Memory B cell (primary cell): ENCODE measurements at regions not wholly inside any gene's neighbourhood (a gene's known extent, or its start where the extent isn't known, plus 50 kb on each side); places are given as distances from the start of the nearest gene placed in this dataset.

Experiments used
- ATAC-seq: fragments of 150-1000 bp; cut with Tn5 transposase; 2 replicates; pipeline ENCODE4 v1.10.0; 2021; ENCODE audit warnings: low read depth, mild to moderate bottlenecking, moderate library complexity
- DNase-seq, 2 donors: peaks; one replicate each; pipeline ENCODE4 v3.0.0; 2022; ENCODE audit warnings: low spot score in 2 of 2
- H3K27ac Mint-ChIP-seq: one replicate; pipeline ENCODE4 v1.8.0; 2022; ENCODE audit warnings: mild to moderate bottlenecking, moderate library complexity, mixed read lengths
- H3K27me3 Mint-ChIP-seq: one replicate; pipeline ENCODE4 v1.8.0; 2022; ENCODE audit warnings: mixed read lengths
- H3K36me3 Mint-ChIP-seq: one replicate; pipeline ENCODE4 v1.8.0; 2022; ENCODE audit warnings: mild to moderate bottlenecking, mixed read lengths
- H3K4me1 Mint-ChIP-seq: one replicate; pipeline ENCODE4 v1.8.0; 2022; ENCODE audit warnings: mixed read lengths
- H3K4me3 Mint-ChIP-seq: one replicate; pipeline ENCODE4 v1.8.0; 2022; ENCODE audit warnings: mild to moderate bottlenecking, moderate library complexity, mixed read lengths
- H3K9me3 Mint-ChIP-seq: one replicate; pipeline ENCODE4 v1.8.0; 2022; ENCODE audit warnings: mixed read lengths

DNA sequence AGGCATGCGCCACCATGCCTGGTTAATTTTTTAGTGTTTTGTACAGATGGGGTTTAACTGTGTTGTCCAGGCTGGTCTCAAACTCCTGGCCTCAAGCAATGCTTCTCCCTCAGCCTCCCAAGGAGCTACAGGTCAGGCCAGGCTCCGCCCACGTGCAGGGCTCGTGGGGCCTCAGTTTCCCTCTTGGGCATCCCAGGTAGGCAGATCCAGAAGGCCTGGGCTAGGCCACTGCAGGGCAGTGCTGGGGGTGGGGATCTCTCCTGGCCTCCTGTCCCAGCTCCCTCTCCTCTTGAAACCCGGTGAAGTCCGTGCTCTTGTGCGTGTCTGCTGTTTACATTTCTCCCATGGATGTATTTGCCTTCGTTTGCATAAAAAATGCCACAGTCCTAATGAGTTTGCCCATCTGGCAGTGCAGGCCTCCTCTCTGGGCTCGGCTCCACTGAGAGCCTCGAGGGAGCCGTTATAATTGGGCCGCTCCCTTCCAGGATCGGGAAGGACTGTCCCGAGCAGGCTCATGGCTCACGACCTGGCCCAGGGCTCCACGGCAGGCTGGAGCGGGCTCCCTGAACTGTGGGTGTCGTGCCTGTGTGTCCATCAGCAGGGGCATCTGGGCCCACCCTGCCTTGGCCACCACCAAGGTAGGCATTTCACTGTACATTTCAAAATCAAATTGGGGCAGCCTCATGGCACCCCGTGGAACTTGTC lies 52.6 kb upstream of the RUFY1 start:
- peaks cover 2% of the 10 kb centered on the region for H3K4me1 Mint-ChIP-seq
- H3K36me3 Mint-ChIP-seq = no peaks in the 10 kb centered on the region
- ATAC-seq (no peak), DNase-seq (no peak)
- peaks cover 3% of the 10 kb centered on the region for H3K9me3 Mint-ChIP-seq
- peaks cover 8% of the 10 kb centered on the region for H3K27me3 Mint-ChIP-seq
- H3K27ac Mint-ChIP-seq = no peak overlapping the region
- H3K4me3 Mint-ChIP-seq = no peak overlapping the region

DNA sequence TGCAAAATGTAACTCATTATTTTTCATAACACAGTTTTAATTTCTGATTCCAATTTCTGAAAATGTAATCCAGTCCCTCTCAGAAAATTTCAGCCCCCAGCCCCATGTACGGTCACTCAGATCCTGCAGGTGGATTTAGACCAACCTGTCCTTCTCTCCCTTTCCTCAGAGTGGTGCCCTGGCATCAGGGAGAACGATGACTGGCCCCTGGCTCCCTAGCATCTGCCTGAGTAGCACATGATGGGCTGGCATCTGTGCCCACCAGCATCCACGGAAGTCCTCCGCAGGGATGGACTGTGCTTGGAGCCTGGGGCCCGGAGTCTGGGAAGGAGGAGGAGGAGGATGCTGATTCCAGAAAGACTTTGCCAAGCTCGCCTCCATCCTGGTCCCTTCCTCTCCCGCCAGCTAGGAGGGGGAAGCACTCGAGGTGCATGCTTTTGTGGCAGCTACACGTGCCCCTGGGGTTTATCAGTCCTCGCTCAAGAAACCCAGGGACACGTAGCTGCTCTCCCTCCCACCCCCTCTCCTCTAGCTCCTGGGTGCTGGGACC lies 54.4 kb upstream of the RUFY1 start:
- Mint-ChIP-seq H3K27ac (no peak overlapping the region), H3K27me3 (peaks cover 8% of the 10 kb centered on the region)
- no peak for ATAC-seq

DNA sequence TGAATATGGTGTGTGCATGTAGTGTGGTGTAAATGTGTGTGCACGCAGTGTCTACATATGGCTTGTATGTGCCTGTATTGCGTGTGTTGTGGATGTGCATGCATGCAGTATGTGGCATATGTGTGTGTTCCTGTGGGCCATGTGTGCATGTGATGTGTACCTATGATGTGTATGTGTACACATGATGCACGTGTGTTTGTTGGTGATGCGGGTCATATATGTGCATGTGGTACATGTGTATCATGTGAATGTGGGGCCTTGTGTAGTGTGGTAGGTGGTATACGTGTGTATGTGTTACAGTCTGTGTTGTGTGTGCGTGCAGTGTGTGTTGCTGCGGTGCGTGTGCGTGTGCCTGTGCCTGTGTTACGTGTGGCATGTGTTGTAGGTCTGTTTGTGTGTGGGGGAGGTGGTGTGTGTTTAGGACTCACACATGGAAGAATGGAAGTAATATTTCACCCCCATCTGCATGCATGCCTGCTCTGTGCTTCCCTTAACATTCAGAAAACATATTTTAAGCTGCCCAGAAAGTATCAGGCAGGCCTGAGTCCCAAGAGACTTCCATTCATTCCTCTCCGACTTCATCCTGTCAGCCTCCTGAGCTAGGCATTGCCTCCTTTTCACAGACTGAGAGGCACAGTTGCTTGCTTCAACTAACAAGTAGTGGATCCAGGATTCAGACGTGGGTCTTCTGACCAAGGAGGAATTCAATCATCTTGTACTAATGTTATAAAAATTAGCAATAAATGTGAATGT lies 55.4 kb upstream of the RUFY1 start:
- Mint-ChIP-seq H3K27ac (no peak overlapping the region), H3K4me1 (peaks cover 2% of the 10 kb centered on the region), H3K4me3 (no peak overlapping the region), H3K36me3 (no peaks in the 10 kb centered on the region), H3K9me3 (no peaks in the 10 kb centered on the region), H3K27me3 (peaks cover 6% of the 10 kb centered on the region)
- DNase-seq (no peak), ATAC-seq (no peak)

More for the DNA sequence above, 54.4 kb upstream of the RUFY1 start:
- H3K9me3 Mint-ChIP-seq = peaks cover 3% of the 10 kb centered on the region
- peaks cover 2% of the 10 kb centered on the region for H3K4me1 Mint-ChIP-seq
- H3K4me3 Mint-ChIP-seq = no peak overlapping the region
- no peaks in the 10 kb centered on the region for H3K36me3 Mint-ChIP-seq
- DNase-seq = no peak

DNA sequence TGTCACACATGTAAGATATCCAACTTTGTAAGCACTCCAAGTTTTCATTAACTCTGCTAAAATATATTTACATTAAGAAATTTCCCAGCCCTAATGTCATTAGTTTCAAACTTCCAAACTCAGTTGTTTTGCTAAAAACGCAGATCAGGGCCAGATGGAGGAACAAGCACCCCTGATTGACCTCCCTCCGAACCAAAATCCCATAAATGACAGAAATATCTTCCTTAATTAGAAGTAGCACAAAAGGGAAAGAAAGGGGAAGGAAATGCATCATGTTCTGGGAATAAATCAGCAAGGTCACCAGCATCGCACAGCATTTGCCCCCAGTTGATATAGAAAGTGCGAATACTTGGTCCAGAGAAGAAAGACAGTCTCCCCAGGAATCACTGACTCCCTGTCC lies 61.4 kb upstream of the RUFY1 start:
- no peak for DNase-seq
- ATAC-seq = no peak
- no peaks in the 10 kb centered on the region for H3K27me3 Mint-ChIP-seq
- no peaks in the 10 kb centered on the region for H3K4me1 Mint-ChIP-seq
- H3K36me3 Mint-ChIP-seq = no peaks in the 10 kb centered on the region
- no peak overlapping the region for H3K27ac Mint-ChIP-seq
- H3K4me3 Mint-ChIP-seq = no peak overlapping the region
- no peaks in the 10 kb centered on the region for H3K9me3 Mint-ChIP-seq

DNA sequence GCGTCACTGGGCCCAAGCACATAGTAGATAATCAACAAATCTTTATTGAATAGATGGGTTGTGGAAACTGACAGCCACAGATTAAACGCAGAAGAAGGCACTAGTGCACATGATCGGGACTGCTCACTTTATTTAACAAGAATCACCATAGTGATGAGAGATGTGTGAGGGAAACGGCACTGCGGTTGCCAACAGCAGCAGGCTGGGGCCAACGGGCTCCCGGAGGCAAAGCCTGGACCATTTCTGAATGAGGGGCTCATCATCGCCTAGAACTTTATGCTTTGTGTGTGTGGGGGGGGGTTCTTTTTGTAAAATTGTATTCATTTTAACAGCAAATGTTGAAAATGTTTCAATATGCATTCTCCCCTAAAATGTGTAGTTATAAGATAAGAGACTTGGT lies 61.9 kb upstream of the RUFY1 start:
- H3K27me3 Mint-ChIP-seq = no peaks in the 10 kb centered on the region
- no peak overlapping the region for H3K4me3 Mint-ChIP-seq
- H3K36me3 Mint-ChIP-seq = no peaks in the 10 kb centered on the region
- H3K27ac Mint-ChIP-seq = no peak overlapping the region
- H3K9me3 Mint-ChIP-seq = no peaks in the 10 kb centered on the region
- DNase-seq (no peak), ATAC-seq (no peak)
- no peaks in the 10 kb centered on the region for H3K4me1 Mint-ChIP-seq

DNA sequence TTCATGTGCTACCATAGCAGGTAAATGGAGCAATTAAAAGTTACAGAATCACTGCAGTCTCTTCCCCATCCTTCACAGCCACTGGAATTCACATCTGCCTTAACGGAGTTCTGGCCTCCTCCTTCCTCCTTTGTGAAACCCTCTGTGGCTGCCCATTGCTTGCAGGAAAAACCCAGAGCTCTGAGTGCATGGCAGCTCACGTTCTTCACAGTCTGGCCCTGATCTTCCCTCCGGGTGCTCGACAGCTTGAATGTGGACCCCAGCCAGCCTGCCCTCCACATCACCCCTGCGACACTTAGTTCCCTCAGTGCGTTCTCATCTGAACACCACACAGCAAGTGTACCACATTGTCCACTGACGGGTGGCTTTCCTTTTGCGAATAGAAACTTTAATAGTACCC lies 63.2 kb upstream of the RUFY1 start:
- Mint-ChIP-seq H3K9me3 (no peaks in the 10 kb centered on the region), H3K36me3 (no peaks in the 10 kb centered on the region), H3K4me3 (no peak overlapping the region), H3K27me3 (no peaks in the 10 kb centered on the region), H3K4me1 (no peaks in the 10 kb centered on the region), H3K27ac (no peak overlapping the region)
- DNase-seq (no peak), ATAC-seq (no peak)

DNA sequence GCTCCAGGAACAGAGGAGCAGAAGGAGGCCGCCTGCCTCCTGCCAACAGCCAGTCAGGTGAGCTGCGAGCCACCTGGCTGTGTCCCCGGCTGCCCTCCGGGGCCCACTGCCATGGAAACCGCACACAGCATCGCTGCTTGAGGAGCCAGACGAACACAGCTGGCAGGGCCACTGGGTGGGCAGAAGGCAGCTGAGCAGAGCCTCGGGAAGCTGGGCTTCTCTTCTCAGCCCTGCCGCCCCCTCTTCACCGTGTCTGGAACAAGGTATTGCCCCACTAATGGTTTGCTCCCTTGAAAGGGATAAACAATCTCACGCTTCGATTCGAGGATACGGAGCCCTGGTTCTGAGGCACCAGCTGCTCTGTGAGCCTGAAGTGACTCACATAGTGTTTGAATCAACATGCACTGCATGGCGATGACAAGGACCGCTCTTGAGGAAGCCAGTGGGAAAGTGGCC lies 63.7 kb upstream of the RUFY1 start:
- Mint-ChIP-seq H3K4me1 (no peaks in the 10 kb centered on the region), H3K36me3 (no peaks in the 10 kb centered on the region), H3K27me3 (no peaks in the 10 kb centered on the region), H3K9me3 (no peaks in the 10 kb centered on the region), H3K27ac (no peak overlapping the region), H3K4me3 (no peak overlapping the region)
- no peak for DNase-seq
- ATAC-seq = no peak

DNA sequence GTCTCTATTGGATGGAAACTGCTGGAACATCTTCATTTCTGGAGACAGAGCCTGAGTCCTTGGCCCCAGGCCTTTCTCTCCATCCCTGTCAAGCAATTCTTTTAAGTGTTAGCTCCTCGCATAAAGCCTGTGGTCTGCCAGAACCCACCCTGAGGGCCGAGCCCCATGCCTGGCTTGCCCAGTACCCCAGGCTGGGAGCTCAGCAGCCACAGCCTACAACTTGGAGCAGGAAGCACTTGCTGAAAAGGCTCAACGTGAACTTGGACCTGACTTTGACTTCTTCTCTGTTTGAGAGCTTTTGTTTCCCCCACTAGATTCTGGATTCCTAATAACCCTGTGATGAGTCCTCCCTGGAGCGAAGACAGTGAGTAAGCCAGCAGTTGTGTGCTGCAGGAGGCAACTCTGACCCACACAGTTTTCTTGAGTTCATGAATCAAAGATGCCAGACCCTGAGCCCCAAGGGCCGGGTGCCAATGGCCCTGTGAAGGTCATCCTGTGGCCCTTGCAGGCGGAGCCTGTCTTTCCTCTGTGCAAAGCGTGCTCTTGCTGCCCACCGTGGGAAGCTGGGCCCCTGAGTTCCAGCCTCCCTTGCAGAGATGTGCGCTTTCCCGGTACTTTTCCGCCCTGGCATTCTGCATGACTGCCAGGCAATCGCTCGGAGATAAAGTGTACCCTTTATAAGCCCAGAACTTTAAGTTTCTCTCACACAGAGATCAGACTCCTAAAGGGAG lies 64.3 kb upstream of the RUFY1 start:
- Mint-ChIP-seq H3K4me1 (no peaks in the 10 kb centered on the region), H3K36me3 (no peaks in the 10 kb centered on the region), H3K27ac (no peak overlapping the region), H3K27me3 (no peaks in the 10 kb centered on the region), H3K9me3 (no peaks in the 10 kb centered on the region), H3K4me3 (no peak overlapping the region)
- DNase-seq (no peak), ATAC-seq (no peak)

DNA sequence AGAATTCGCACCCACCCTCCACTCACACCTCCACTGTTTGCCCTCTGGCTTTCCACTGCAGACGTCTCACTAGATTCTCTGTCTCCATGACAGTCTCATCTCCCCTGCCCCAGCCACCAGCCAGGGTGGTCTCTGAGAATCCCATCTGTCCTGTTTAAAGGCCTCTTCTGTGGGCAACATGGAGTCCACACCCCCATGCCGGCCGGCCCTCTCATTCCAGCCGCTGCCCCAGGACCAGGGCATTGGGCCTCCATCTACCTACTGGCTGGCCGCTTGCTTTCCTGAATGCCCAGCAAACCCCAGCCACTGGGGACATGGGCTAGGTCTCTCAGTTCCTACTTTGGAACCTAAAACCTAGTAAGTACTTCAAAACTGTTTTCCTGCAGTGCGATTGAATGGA lies 65.6 kb upstream of the RUFY1 start:
- H3K4me1 Mint-ChIP-seq = no peaks in the 10 kb centered on the region
- H3K4me3 Mint-ChIP-seq = no peak overlapping the region
- DNase-seq (no peak), ATAC-seq (no peak)
- H3K27me3 Mint-ChIP-seq = no peaks in the 10 kb centered on the region
- peaks cover 5% of the 10 kb centered on the region for H3K36me3 Mint-ChIP-seq
- peaks cover 3% of the 10 kb centered on the region for H3K9me3 Mint-ChIP-seq
- no peak overlapping the region for H3K27ac Mint-ChIP-seq

DNA sequence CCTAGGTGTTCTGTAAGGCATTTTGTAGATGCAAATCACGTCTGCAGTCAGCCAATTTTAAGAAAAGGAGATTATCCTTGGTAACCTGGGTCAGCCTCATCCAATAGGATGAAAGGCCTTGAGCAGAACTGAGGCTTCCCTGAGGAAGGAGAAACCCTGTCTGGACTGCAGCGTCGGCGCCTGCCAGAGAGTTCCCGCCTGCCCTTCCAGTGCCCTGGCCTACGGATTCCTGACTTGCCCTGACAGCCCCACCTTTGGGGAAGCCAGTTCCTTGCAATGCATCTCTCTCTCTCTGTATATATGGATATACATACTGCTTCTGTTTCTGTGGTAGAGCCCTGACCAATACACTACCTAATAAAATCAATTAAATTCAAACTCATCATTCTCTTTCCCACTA lies 66.2 kb upstream of the RUFY1 start:
- H3K36me3 Mint-ChIP-seq = peaks cover 5% of the 10 kb centered on the region
- H3K4me3 Mint-ChIP-seq = no peak overlapping the region
- H3K9me3 Mint-ChIP-seq = peaks cover 4% of the 10 kb centered on the region
- DNase-seq = no peak
- no peak for ATAC-seq
- H3K27ac Mint-ChIP-seq = no peak overlapping the region
- no peaks in the 10 kb centered on the region for H3K27me3 Mint-ChIP-seq
- no peaks in the 10 kb centered on the region for H3K4me1 Mint-ChIP-seq

DNA sequence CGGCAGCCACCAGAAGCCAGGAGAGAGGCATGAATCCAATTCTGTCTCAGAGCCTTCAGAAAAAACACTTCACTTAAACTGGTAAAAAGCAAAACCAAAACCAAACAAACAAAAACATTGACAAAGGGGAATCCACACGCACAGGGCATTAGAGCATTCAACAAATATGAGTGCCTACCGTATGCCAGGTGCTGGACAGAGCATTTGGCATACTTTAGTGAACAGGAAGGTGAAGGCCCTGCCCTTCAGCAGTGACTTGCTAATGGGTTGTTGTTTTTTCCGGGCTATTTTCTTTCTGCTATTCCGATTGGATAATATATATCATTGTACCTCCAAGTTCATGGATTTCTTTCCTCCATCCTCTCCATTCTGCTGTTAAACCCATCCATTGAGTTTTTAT lies 71.7 kb upstream of the RUFY1 start:
- Mint-ChIP-seq H3K4me3 (no peak overlapping the region), H3K4me1 (no peaks in the 10 kb centered on the region), H3K9me3 (peaks cover 4% of the 10 kb centered on the region), H3K27ac (no peak overlapping the region), H3K36me3 (peaks cover 5% of the 10 kb centered on the region), H3K27me3 (peaks cover 2% of the 10 kb centered on the region)
- DNase-seq (no peak), ATAC-seq (no peak)

DNA sequence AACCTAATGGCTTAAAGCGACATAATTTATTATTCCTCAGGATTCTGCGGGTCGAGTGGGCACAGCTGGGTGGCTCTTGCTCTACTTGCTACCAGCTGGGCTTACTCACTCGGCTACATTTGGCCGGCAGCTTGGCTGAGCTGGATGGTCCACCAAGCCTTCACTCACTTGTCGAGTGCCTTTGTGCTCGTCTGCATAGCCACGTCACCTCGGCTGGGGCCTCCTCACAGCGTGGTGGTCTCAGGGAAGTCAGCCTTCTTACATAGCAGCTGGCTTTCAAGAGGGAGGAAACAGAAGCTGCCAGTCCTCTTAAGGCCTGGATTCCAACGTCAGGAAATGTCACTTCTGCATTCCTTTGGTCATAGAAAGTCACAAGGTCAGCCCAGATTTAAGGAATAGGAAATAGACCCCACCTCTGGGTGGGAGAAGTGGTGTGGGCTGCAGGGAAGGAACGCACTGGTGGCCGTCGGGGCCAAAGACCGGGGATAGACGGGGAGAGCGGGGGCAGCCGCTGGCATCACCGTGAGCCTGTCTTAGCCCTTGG lies 75.1 kb upstream of the RUFY1 start:
- Mint-ChIP-seq H3K4me3 (no peak overlapping the region), H3K9me3 (peaks cover 1% of the 10 kb centered on the region), H3K27ac (no peak overlapping the region), H3K4me1 (no peaks in the 10 kb centered on the region), H3K27me3 (peaks cover 2% of the 10 kb centered on the region), H3K36me3 (peaks cover 1% of the 10 kb centered on the region)
- ATAC-seq (no peak), DNase-seq (no peak)

DNA sequence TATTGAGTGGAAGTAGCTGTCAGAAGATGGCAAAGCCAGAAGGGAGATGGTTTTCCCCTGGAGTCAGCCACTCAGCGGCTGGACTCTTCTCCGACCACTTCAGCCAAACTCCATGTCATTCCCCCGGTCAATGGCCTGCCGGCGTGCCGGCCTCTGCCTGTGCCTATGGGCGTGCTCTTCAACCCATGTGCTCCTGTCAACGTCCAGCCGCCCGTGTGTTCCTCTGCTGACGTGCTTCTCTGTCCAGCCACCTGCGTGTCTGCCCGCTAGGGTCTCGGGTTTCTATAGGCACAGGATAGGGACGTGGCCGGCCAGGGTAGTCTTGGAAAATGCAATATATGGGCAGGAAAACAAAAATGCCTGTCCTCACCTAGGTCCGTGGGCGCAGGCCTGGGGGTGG lies 77.7 kb upstream of the RUFY1 start:
- no peak for ATAC-seq
- Mint-ChIP-seq H3K27me3 (peaks cover 2% of the 10 kb centered on the region), H3K4me1 (no peaks in the 10 kb centered on the region), H3K9me3 (no peaks in the 10 kb centered on the region), H3K4me3 (no peak overlapping the region), H3K36me3 (no peaks in the 10 kb centered on the region), H3K27ac (no peak overlapping the region)
- no peak for DNase-seq

DNA sequence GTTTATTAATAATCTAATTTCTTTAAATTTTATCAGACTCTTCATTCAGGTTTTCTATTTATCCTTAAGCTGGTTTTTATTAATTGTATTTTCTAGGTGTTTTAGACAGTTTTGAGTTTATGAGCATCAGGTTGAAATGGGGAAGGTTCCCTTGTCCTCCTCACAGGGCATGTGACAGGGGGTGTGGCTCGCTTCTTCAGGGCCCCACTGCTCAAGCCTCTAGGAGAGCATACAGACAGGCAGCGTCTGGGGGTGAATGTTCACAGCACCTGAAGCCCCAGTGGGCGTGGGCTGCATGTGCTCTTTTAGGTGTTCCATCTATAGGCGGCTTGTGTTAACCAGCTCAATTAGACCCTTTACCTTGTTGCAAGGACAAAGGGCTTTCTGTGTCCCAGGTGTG lies 78.2 kb upstream of the RUFY1 start:
- H3K4me1 Mint-ChIP-seq = no peaks in the 10 kb centered on the region
- H3K36me3 Mint-ChIP-seq = peaks cover 3% of the 10 kb centered on the region
- H3K4me3 Mint-ChIP-seq = no peak overlapping the region
- no peak overlapping the region for H3K27ac Mint-ChIP-seq
- H3K9me3 Mint-ChIP-seq = peaks cover 2% of the 10 kb centered on the region
- ATAC-seq (peak; percentile 59), DNase-seq (no peak)
- H3K27me3 Mint-ChIP-seq = no peaks in the 10 kb centered on the region
